A549 (cell line): ENCODE measurements at regions not wholly inside any gene's neighbourhood (a gene's known extent, or its start where the extent isn't known, plus 50 kb on each side); places are given as distances from the start of the nearest gene placed in this dataset.

Source experiments
- ATAC-seq, 2 experiments: fragments of 200-7000 bp in 1 of 2; fragments of >200 bp in 1 of 2; cut with Nextera tagmentation in 1 of 2; cut with Tn5 transposase in 1 of 2; 3 replicates each; pipeline versions ENCODE4 v1.8.0 to v1.9.1; 2018 to 2020; ENCODE audit warnings: mild to moderate bottlenecking in 1 of 2, moderate library complexity in 1 of 2
- CTCF ChIA-PET: fragments of 300-600 bp; sonication (Branson Sonifier 250); formaldehyde crosslinking; extraction: SDS; loops from one replicate; lab custom pipeline; 2021; ENCODE audit warnings: antibody characterized with exemption, inconsistent platforms; lab: Yijun Ruan, JAX
- POLR2A ChIA-PET: fragments of 350-600 bp; formaldehyde crosslinking; extraction: SDS; loops from one replicate; lab custom pipeline; 2021; ENCODE audit warnings: antibody characterized with exemption, inconsistent platforms; lab: Yijun Ruan, JAX
- DNase-seq, 2 experiments: peaks; one replicate each; pipeline versions ENCODE4 v3.0.0 to v3.0.0-alpha.2; 2011 to 2016; ENCODE audit warnings: low read depth in 1 of 2, low spot score in 1 of 2
- FAIRE-seq: peaks from 2 replicates; lab custom pipeline; 2011; peaks lifted over from hg19 to GRCh38; lab: Jason Lieb, UNC
- H3K27ac ChIP-seq, 2 experiments: fragments of >200 bp; sonication (Bioruptor Twin); formaldehyde crosslinking; 3 replicates each; pipeline ENCODE4 v1.5.1; 2016 to 2017
- H3K4me1 ChIP-seq: fragments of >200 bp; sonication (Bioruptor Twin); formaldehyde crosslinking; 3 replicates; pipeline ENCODE4 v1.6.1; 2016
- H3K4me2 ChIP-seq: fragments of >200 bp; sonication (Bioruptor Twin); formaldehyde crosslinking; 3 replicates; pipeline ENCODE4 v1.6.1; 2016
- H3K4me3 ChIP-seq: fragments of >200 bp; sonication (Bioruptor Twin); formaldehyde crosslinking; 3 replicates; pipeline ENCODE4 v1.5.1; 2016
- H3K9me3 ChIP-seq: fragments of >200 bp; sonication (Bioruptor Twin); formaldehyde crosslinking; 3 replicates; pipeline ENCODE4 v1.6.1; 2016
- BCL3 ChIP-seq: fragments of >200 bp; sonication (Bioruptor Twin); formaldehyde crosslinking; IDR thresholded peaks from 3 replicates; pipeline ENCODE4 v1.6.1; 2016
- CBX2 ChIP-seq: fragments of 200-600 bp; sonication (generic); IDR thresholded peaks from 2 replicates; pipeline ENCODE4 v1.6.1; 2016; ENCODE audit warnings: low read depth, mild to moderate bottlenecking, borderline replicate concordance
- CBX8 ChIP-seq: fragments of 200-600 bp; sonication (generic); IDR thresholded peaks from 2 replicates; pipeline ENCODE4 v1.6.1; 2016
- CHD4 ChIP-seq: fragments of 200-600 bp; sonication (generic); IDR thresholded peaks from 2 replicates; pipeline ENCODE4 v1.6.1; 2016; ENCODE audit warnings: antibody characterized with exemption, mild to moderate bottlenecking, borderline replicate concordance
- EHF ChIP-seq: fragments of 250-450 bp; sonication (Bioruptor Pico); IDR thresholded peaks from 2 replicates; pipeline ENCODE4 v1.5.0; 2020; ENCODE audit warnings: mild to moderate bottlenecking
- FOXS1 ChIP-seq: fragments of 250-450 bp; sonication (Bioruptor Pico); IDR thresholded peaks from 2 replicates; pipeline ENCODE4 v1.5.0; 2020; ENCODE audit warnings: mild to moderate bottlenecking, moderate library complexity
- HDAC2 ChIP-seq: fragments of 200-600 bp; sonication (generic); IDR thresholded peaks from 2 replicates; pipeline ENCODE4 v1.6.1; 2016
- HES2 ChIP-seq: fragments of >200 bp; sonication (Bioruptor Twin); formaldehyde crosslinking; IDR thresholded peaks from 2 replicates; pipeline ENCODE4 v1.6.1; 2016
- HEYL ChIP-seq: fragments of 250-450 bp; sonication (Bioruptor Pico); IDR thresholded peaks from 2 replicates; pipeline ENCODE4 v1.8.0; 2021; ENCODE audit warnings: mild to moderate bottlenecking, moderate library complexity
- HOXA7 ChIP-seq: fragments of 250-450 bp; sonication (Bioruptor Pico); IDR thresholded peaks from 2 replicates; pipeline ENCODE4 v1.5.0; 2020; ENCODE audit warnings: mild to moderate bottlenecking, moderate library complexity
- HOXB13 ChIP-seq: fragments of 250-450 bp; sonication (Bioruptor Pico); IDR thresholded peaks from 2 replicates; pipeline ENCODE4 v1.5.0; 2020; ENCODE audit warnings: low read depth, mild to moderate bottlenecking, moderate library complexity
- JUNB ChIP-seq: fragments of >200 bp; sonication (Bioruptor Twin); formaldehyde crosslinking; IDR thresholded peaks from 2 replicates; pipeline ENCODE4 v1.6.1; 2016
- KDM5A ChIP-seq: fragments of 200-600 bp; sonication (generic); IDR thresholded peaks from 2 replicates; pipeline ENCODE4 v1.6.1; 2016; ENCODE audit warnings: antibody characterized with exemption, mild to moderate bottlenecking
- MAFK ChIP-seq: fragments of 450-650 bp; IDR thresholded peaks from 2 replicates; pipeline ENCODE4 v1.6.1; 2014; ENCODE audit not compliant: partially characterized antibody
- MYC ChIP-seq: IDR thresholded peaks from 2 replicates; pipeline ENCODE4 v1.6.1; 2012; ENCODE audit warnings: mild to moderate bottlenecking, inconsistent platforms, low read length, improper control_type of control experiment, borderline replicate concordance
- NPAS2 ChIP-seq: fragments of 250-450 bp; sonication (Bioruptor Pico); IDR thresholded peaks from 2 replicates; pipeline ENCODE4 v1.8.0; 2022; ENCODE audit warnings: mild to moderate bottlenecking, moderate library complexity, borderline replicate concordance
- NR3C1 ChIP-seq: fragments of >200 bp; sonication (Bioruptor Twin); formaldehyde crosslinking; IDR thresholded peaks from 3 replicates; pipeline ENCODE4 v1.6.1; 2017
- PBX3 ChIP-seq: IDR thresholded peaks from 2 replicates; pipeline ENCODE4 v1.6.1; 2012
- POLR2AphosphoS2 ChIP-seq: conservative IDR thresholded peaks from 2 replicates; pipeline ENCODE4 v1.6.1; 2012; ENCODE audit warnings: low read length, improper control_type of control experiment, inconsistent platforms
- RAD21 ChIP-seq, 2 experiments: fragments of >200 bp in 1 of 2; sonication (Bioruptor Twin) in 1 of 2; formaldehyde crosslinking in 1 of 2; IDR thresholded peaks in 1 of 2; conservative IDR thresholded peaks in 1 of 2; 2 replicates in 1 of 2; 3 replicates in 1 of 2; pipeline ENCODE4 v1.6.1; 2012 to 2018; ENCODE audit warnings: inconsistent platforms in 1 of 2
- RARB ChIP-seq: fragments of 250-450 bp; sonication (Bioruptor Pico); IDR thresholded peaks from 2 replicates; pipeline ENCODE4 v1.8.0; 2021; ENCODE audit warnings: mild to moderate bottlenecking, moderate library complexity
- RCOR1 ChIP-seq: fragments of 150-350 bp; IDR thresholded peaks from 2 replicates; pipeline ENCODE4 v1.6.1; 2014; ENCODE audit warnings: antibody characterized with exemption, low read length, low read depth
- RFX5 ChIP-seq: fragments of 450-650 bp; IDR thresholded peaks from 2 replicates; pipeline ENCODE4 v1.7.1; 2014; ENCODE audit warnings: antibody characterized with exemption, mild to moderate bottlenecking, moderate library complexity
- RNF2 ChIP-seq: fragments of 200-600 bp; sonication (generic); IDR thresholded peaks from 2 replicates; pipeline ENCODE4 v1.6.1; 2016; ENCODE audit warnings: low read depth, mild to moderate bottlenecking, antibody characterized with exemption, moderate library complexity, borderline replicate concordance
- SMC3 ChIP-seq: fragments of >200 bp; sonication (Bioruptor Twin); formaldehyde crosslinking; IDR thresholded peaks from 3 replicates; pipeline ENCODE4 v1.6.1; 2018; ENCODE audit warnings: inconsistent platforms
- SREBF2 ChIP-seq: fragments of 450-650 bp; IDR thresholded peaks from 2 replicates; pipeline ENCODE4 v1.6.1; 2014; ENCODE audit warnings: mild to moderate bottlenecking, moderate library complexity
- TP53 ChIP-seq: fragments of 250-450 bp; sonication (Bioruptor Pico); IDR thresholded peaks from 2 replicates; pipeline ENCODE4 v1.5.0; 2021; ENCODE audit warnings: mild to moderate bottlenecking, moderate library complexity
- ZC3H11A ChIP-seq: fragments of 450-650 bp; IDR thresholded peaks from 2 replicates; pipeline ENCODE4 v1.6.1; 2014; ENCODE audit warnings: antibody characterized with exemption, mild to moderate bottlenecking
- ZFP36 ChIP-seq: fragments of 450-650 bp; IDR thresholded peaks from 2 replicates; pipeline ENCODE4 v1.6.1; 2014; ENCODE audit warnings: borderline replicate concordance; ENCODE audit not compliant: partially characterized antibody
- WGBS: methylation state at CpG from one replicate; pipeline ENCODE4 v1.1.6; 2017; ENCODE audit errors: missing lambda C conversion rate; 5-methylcytosine and 5-hydroxymethylcytosine counted together
- TF ChIP-seq, protein P1 (sequence below): fragments of 150-350 bp; IDR thresholded peaks from 2 replicates; pipeline ENCODE4 v1.6.1; 2014; ENCODE audit warnings: low read depth, mild to moderate bottlenecking, low read length
- TF ChIP-seq, protein P2 (sequence below): fragments of 250-450 bp; sonication (Bioruptor Pico); IDR thresholded peaks from 2 replicates; pipeline ENCODE4 v1.5.0; 2020; ENCODE audit warnings: low read depth, mild to moderate bottlenecking, moderate library complexity
- TF ChIP-seq, protein P3 (sequence below): IDR thresholded peaks from 2 replicates; pipeline ENCODE4 v1.6.1; 2012

DNA sequence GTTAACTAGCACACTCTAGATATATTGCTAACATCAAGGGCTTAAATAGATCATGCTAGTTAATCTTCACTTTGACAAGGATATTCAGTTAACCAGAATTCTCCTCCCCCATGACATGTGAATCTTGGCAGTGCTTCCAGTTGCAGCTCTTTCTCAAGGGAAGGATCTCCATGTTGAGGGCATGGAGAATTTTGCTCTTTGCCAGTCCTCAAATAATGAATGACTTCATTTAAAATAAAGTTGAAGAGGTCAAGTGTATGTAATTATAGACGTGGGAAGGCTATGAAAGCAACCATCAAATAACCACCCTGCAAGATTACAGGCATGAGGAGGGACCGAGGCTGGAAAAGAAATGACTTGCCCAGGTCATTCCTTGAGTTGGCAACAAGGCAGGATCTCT lies 87.3 kb upstream of the CPEB2 start:
- no peaks in the 10 kb centered on the region for H3K9me3 ChIP-seq
- no peak for TF ChIP-seq RNF2
- no peak for TF ChIP-seq CHD4
- no peak for TF ChIP-seq ZC3H11A
- no peak for TF ChIP-seq KDM5A
- TF ChIP-seq POLR2AphosphoS2: no peak
- no peak for TF ChIP-seq HOXB13
- no peak for TF ChIP-seq HDAC2
- TF ChIP-seq RFX5: no peak
- TF ChIP-seq MYC: no peak
- TF ChIP-seq NPAS2 (CRISPR knock-in tag): no peak
- TF ChIP-seq, protein P1, sequence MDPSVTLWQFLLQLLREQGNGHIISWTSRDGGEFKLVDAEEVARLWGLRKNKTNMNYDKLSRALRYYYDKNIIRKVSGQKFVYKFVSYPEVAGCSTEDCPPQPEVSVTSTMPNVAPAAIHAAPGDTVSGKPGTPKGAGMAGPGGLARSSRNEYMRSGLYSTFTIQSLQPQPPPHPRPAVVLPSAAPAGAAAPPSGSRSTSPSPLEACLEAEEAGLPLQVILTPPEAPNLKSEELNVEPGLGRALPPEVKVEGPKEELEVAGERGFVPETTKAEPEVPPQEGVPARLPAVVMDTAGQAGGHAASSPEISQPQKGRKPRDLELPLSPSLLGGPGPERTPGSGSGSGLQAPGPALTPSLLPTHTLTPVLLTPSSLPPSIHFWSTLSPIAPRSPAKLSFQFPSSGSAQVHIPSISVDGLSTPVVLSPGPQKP: no peak
- no peak for TF ChIP-seq CBX2
- TF ChIP-seq PBX3: no peak
- TF ChIP-seq RAD21 (conservative IDR thresholded peaks at IDR 0.05 in 1 of 2, IDR thresholded peaks at IDR 0.05 in 1 of 2): no peak
- TF ChIP-seq SMC3: no peak
- TF ChIP-seq JUNB: no peak
- no peak for TF ChIP-seq ZFP36
- TF ChIP-seq, protein P2, sequence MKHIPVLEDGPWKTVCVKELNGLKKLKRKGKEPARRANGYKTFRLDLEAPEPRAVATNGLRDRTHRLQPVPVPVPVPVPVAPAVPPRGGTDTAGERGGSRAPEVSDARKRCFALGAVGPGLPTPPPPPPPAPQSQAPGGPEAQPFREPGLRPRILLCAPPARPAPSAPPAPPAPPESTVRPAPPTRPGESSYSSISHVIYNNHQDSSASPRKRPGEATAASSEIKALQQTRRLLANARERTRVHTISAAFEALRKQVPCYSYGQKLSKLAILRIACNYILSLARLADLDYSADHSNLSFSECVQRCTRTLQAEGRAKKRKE: no peak
- ATAC-seq (no peak), FAIRE-seq (no peak), DNase-seq (peak in 1 of 2 experiments; percentile 18)
- ChIA-PET POLR2A (no interaction called here), CTCF (interaction anchor here (0.6 kb wide), 1 partner anchor 1259 kb away, joined by 3 read pairs; no protein-coding TSS in a partner anchor)
- H3K4me3 ChIP-seq: no peak overlapping the region
- H3K4me2 ChIP-seq: 0 out of 3 replicates have a peak overlapping the region, but pooled peaks have one; percentile 86
- peak overlapping the region; percentile 88 to 95 for H3K27ac ChIP-seq
- H3K4me1 ChIP-seq: peaks cover 42% of the 10 kb centered on the region
- WGBS: 56% methylated on average over 2 of the region's 2 CpGs

GRCh38 chr4:14916554-14917297 lies 85.6 kb upstream of the CPEB2 start:
- POLR2A ChIA-PET: interaction anchor here (1.1 to 1.5 kb wide), 2 partner anchors 85 to 86 kb away, joined by 5 to 6 read pairs; no protein-coding TSS in a partner anchor
- peaks cover 36% of the 10 kb centered on the region for H3K4me1 ChIP-seq
- H3K4me3 ChIP-seq: peak overlapping the region; percentile 29
- peak overlapping the region; percentile 88 to 95 for H3K27ac ChIP-seq
- H3K4me2 ChIP-seq: peak overlapping the region; percentile 86
- ATAC-seq: peak; percentile 95 to 98
- DNase-seq: peak; percentile 51 to 93
- H3K9me3 ChIP-seq: no peaks in the 10 kb centered on the region
- CTCF ChIA-PET: interaction anchor here (0.6 kb wide), 1 partner anchor 181 kb away, joined by 3 read pairs; no protein-coding TSS in a partner anchor
- 0% methylated on average over 6 of the region's 7 CpGs for WGBS
- FAIRE-seq: no peak
- TF ChIP-seq CBX8 (no peak), POLR2AphosphoS2 (no peak), MAFK (peak; percentile 42), ZFP36 (no peak), BCL3 (no peak), TP53 (no peak), KDM5A (no peak), SREBF2 (no peak), MYC (no peak), HDAC2 (no peak), NPAS2 (CRISPR knock-in tag) (no peak), EHF (CRISPR knock-in tag) (no peak), RCOR1 (no peak), NR3C1 (no peak), SMC3 (peak; percentile 22; the same call in 1 of the 3 replicates), RARB (no peak), FOXS1 (no peak), HOXB13 (no peak), HEYL (no peak), HOXA7 (CRISPR knock-in tag) (no peak), HES2 (no peak)
- TF ChIP-seq, protein P1: no peak
- TF ChIP-seq, protein P3, sequence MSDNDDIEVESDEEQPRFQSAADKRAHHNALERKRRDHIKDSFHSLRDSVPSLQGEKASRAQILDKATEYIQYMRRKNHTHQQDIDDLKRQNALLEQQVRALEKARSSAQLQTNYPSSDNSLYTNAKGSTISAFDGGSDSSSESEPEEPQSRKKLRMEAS: no peak
